ENCODE measurements at regions not wholly inside any gene's neighbourhood (a gene's known extent, or its start where the extent isn't known, plus 50 kb on each side); places are given as distances from the start of the nearest gene placed in this dataset.

- 86 to 96% (median 93%) methylated on average over 3 of the region's 3 CpGs for WGBS, 3 donors
Observed at GRCh38 chr14:65331652-65332051, 80.9 kb upstream of the FUT8 start.

DNA sequence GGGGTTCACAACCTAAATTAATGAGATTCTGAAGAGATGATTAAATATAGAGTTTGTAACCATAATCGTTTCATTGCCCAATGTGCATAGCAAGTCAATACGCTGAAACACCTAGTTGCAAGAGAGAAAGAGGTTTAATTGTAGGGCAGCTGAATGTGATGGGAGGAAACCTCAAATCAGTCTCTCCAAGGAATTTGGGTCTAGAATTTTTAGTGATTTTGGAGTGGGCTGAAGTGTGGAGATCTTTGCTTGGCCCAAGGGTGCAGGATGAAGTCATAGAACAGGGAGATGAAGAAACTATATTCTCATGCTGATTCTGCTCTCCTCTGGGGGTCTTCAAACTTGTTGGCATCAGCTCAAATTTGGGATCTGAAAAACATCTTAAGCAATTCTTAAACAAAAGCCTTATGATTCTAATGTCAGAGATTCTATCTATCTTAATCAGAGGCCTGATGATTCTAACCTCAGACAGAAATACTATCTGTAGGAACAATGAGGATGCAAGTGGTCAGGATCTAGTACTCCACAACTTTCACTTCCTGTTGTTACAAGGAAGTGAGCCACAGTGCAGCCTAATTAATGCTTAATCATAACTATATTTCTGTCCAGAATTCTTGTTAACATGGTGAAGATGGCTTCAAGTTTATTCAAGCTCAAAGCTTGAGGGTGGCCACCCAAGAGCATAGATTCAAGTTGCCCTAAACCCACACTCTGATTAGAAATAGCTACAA lies 80.2 kb upstream of the FUT8 start:
- no peak overlapping the region for H3K27ac ChIP-seq
- 90 to 96% (median 93%) methylated on average over 2 of the region's 2 CpGs for WGBS, 3 donors
- ATAC-seq (no peak), DNase-seq (no peak)
- H3K4me3 ChIP-seq: no peak overlapping the region
- no peaks in the 10 kb centered on the region for H3K36me3 ChIP-seq (ENCODE audit: insufficient read depth in 1 of 2, low read depth in 1 of 2)
- TF ChIP-seq, protein P1, sequence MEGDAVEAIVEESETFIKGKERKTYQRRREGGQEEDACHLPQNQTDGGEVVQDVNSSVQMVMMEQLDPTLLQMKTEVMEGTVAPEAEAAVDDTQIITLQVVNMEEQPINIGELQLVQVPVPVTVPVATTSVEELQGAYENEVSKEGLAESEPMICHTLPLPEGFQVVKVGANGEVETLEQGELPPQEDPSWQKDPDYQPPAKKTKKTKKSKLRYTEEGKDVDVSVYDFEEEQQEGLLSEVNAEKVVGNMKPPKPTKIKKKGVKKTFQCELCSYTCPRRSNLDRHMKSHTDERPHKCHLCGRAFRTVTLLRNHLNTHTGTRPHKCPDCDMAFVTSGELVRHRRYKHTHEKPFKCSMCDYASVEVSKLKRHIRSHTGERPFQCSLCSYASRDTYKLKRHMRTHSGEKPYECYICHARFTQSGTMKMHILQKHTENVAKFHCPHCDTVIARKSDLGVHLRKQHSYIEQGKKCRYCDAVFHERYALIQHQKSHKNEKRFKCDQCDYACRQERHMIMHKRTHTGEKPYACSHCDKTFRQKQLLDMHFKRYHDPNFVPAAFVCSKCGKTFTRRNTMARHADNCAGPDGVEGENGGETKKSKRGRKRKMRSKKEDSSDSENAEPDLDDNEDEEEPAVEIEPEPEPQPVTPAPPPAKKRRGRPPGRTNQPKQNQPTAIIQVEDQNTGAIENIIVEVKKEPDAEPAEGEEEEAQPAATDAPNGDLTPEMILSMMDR (IDR thresholded peaks at IDR 0.05): no peak
- H3K9me3 ChIP-seq: no peaks in the 10 kb centered on the region
- no peaks in the 10 kb centered on the region for H3K4me1 ChIP-seq
- H3K27me3 ChIP-seq (ENCODE audit: insufficient read depth in 3 of 3, low read length in 2 of 3): no peaks in the 10 kb centered on the region
- intact Hi-C loops (cut with DNase I): no loop called here

More at GRCh38 chr14:65331652-65332051, 80.9 kb upstream of the FUT8 start:
- Histone ChIP-seq H3K4me1 (no peaks in the 10 kb centered on the region), H3K27me3 (ENCODE audit: insufficient read depth in 3 of 3, low read length in 2 of 3) (no peaks in the 10 kb centered on the region), H3K9me3 (no peaks in the 10 kb centered on the region), H3K4me3 (no peak overlapping the region), H3K27ac (no peak overlapping the region), H3K36me3 (ENCODE audit: insufficient read depth in 1 of 2, low read depth in 1 of 2) (no peaks in the 10 kb centered on the region)
- ATAC-seq (no peak), DNase-seq (no peak)
- intact Hi-C loops (cut with DNase I): no loop called here
- TF ChIP-seq, protein P1 (IDR thresholded peaks at IDR 0.05): no peak

- Histone ChIP-seq H3K4me1 (no peaks in the 10 kb centered on the region), H3K36me3 (ENCODE audit: insufficient read depth in 1 of 2, low read depth in 1 of 2) (no peaks in the 10 kb centered on the region), H3K4me3 (no peak overlapping the region), H3K27me3 (ENCODE audit: insufficient read depth in 3 of 3, low read length in 2 of 3) (no peaks in the 10 kb centered on the region), H3K9me3 (no peaks in the 10 kb centered on the region), H3K27ac (no peak overlapping the region)
- TF ChIP-seq, protein P1 (IDR thresholded peaks at IDR 0.05): no peak
- ATAC-seq (peak in 1 of 4 donors; percentile 37), DNase-seq (peak; percentile 48 to 71)
- intact Hi-C loops (cut with DNase I): no loop called here
- 57 to 62% (median 58%) methylated on average over 8 of the region's 8 CpGs for WGBS, 3 donors
Observed at GRCh38 chr14:65333943-65334687, 78.4 kb upstream of the FUT8 start.

DNA sequence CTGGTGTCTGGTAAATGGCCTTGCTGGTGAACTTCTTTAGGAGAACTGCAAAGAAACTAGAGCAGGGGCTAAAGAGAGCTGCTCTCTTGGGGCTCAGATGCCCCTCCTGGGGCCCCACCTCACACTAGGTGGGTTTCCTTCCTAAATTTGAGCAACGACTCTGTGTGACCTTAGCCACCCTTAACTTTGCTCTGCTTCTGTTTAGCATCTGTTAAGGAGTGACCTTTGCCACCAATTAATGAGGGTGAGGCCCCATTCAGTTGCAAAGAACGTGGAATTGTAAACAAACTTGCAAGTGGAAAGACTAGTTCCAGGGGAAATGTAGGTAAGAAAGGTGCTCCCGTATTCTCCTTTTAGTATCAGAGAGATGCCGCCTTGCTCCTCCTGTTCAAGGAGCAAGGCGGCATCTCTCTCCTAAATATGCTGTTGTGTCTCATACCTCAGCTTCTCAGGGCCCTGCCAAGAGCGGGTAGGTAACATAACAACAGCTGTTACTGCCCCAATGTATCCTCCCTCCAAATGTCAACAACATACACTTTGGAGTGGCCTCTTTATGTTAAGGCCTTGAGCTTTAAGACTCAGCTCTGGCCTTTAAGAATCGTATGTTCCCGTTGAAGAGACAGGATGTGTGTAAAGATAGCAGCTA lies 77.6 kb upstream of the FUT8 start:
- Histone ChIP-seq H3K4me3 (no peak overlapping the region), H3K27me3 (ENCODE audit: insufficient read depth in 3 of 3, low read length in 2 of 3) (no peaks in the 10 kb centered on the region), H3K9me3 (no peaks in the 10 kb centered on the region), H3K36me3 (ENCODE audit: insufficient read depth in 1 of 2, low read depth in 1 of 2) (no peaks in the 10 kb centered on the region), H3K27ac (no peak overlapping the region), H3K4me1 (no peaks in the 10 kb centered on the region)
- ATAC-seq (no peak), DNase-seq (no peak)
- TF ChIP-seq, protein P1 (IDR thresholded peaks at IDR 0.05): no peak
- intact Hi-C loops (cut with DNase I): no loop called here
- WGBS, 3 donors: 57 to 61% (median 61%) methylated on average over 8 of the region's 8 CpGs

Measured in psoas muscle (tissue), 7 donors.